ENCODE measurements at regions not wholly inside any gene's neighbourhood (a gene's known extent, or its start where the extent isn't known, plus 50 kb on each side); places are given as distances from the start of the nearest gene placed in this dataset.

- TF ChIP-seq CTCF (IDR thresholded peaks at IDR 0.05) = no peak
- TF ChIP-seq ZFX (IDR thresholded peaks at IDR 0.05; ENCODE audit: borderline replicate concordance) = no peak
Measured at GRCh38 chr2:153079315-153079714, 360.9 kb downstream of the ARL6IP6 start.

Data from 22Rv1 (cell line).